ENCODE measurements at regions not wholly inside any gene's neighbourhood (a gene's known extent, or its start where the extent isn't known, plus 50 kb on each side); places are given as distances from the start of the nearest gene placed in this dataset.

DNA sequence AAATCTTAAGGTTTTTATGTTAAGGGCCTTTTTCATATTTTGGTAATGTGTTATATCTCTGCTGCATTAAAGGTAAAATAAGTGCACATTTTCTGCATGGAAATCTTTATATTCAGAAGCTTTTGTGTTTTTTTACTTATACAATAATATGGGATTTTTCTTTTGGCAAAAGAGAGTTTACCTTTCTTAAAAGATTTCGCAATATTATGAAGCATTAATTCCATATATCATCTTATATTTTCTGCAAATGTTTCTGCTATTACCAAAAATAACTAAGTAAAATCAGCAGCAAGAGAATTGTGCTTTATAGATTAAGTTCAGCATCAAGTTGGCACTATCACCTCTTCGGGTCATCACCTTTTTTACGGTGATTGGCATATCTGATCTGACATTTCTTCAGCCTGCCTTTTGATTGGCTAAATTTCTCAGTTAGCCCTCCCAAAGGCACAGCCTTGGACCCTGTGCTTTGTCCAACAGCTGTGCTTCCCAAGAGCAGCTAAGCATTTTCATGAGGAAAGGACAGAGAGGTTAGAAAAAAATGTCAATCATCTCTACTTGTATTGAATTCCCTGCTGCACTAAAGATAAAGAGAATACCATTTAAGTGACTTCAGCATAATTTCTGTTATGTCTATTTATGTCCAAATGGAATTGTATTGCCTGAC lies 767.1 kb upstream of the PRMT6 start:
- no peak for DNase-seq
- no peaks in the 10 kb centered on the region for H3K79me2 ChIP-seq (ENCODE audit: low read length)
- no peak overlapping the region for H2AFZ ChIP-seq (ENCODE audit: low read length)
- no peak overlapping the region for H3K4me3 ChIP-seq (ENCODE audit: low read length)
- no peaks in the 10 kb centered on the region for H3K36me3 ChIP-seq (replicated peaks; ENCODE audit: insufficient read depth, low read length)
- no peaks in the 10 kb centered on the region for H4K20me1 ChIP-seq (ENCODE audit: insufficient read depth, low read length)
- no peaks in the 10 kb centered on the region for H3K27me3 ChIP-seq (replicated peaks; ENCODE audit: insufficient read depth, low read length)
- no peaks in the 10 kb centered on the region for H3K4me1 ChIP-seq (ENCODE audit: low read length)
- H3K9ac ChIP-seq (ENCODE audit: low read length): no peak overlapping the region
- no peaks in the 10 kb centered on the region for H3K9me2 ChIP-seq (replicated peaks; ENCODE audit: insufficient read depth, low read length)
- H3K27ac ChIP-seq (ENCODE audit: low read length): no peak overlapping the region
- no peak overlapping the region for H3K4me2 ChIP-seq (ENCODE audit: low read depth, low read length)
- H3K9me3 ChIP-seq (replicated peaks; ENCODE audit: insufficient read depth, low read length): no peaks in the 10 kb centered on the region
- TF ChIP-seq EZH2phosphoT487 (IDR thresholded peaks at IDR 0.05; ENCODE audit: low read length) (no peak), EZH2 (optimal IDR thresholded peaks at IDR 0.05; ENCODE audit: low read depth, low read length) (no peak)
- TF ChIP-seq, protein P1, sequence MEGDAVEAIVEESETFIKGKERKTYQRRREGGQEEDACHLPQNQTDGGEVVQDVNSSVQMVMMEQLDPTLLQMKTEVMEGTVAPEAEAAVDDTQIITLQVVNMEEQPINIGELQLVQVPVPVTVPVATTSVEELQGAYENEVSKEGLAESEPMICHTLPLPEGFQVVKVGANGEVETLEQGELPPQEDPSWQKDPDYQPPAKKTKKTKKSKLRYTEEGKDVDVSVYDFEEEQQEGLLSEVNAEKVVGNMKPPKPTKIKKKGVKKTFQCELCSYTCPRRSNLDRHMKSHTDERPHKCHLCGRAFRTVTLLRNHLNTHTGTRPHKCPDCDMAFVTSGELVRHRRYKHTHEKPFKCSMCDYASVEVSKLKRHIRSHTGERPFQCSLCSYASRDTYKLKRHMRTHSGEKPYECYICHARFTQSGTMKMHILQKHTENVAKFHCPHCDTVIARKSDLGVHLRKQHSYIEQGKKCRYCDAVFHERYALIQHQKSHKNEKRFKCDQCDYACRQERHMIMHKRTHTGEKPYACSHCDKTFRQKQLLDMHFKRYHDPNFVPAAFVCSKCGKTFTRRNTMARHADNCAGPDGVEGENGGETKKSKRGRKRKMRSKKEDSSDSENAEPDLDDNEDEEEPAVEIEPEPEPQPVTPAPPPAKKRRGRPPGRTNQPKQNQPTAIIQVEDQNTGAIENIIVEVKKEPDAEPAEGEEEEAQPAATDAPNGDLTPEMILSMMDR (IDR thresholded peaks at IDR 0.05; ENCODE audit: low read length): no peak
- no peaks in the 10 kb centered on the region for H3F3A ChIP-seq (ENCODE audit: insufficient read depth, low read length)

DNA sequence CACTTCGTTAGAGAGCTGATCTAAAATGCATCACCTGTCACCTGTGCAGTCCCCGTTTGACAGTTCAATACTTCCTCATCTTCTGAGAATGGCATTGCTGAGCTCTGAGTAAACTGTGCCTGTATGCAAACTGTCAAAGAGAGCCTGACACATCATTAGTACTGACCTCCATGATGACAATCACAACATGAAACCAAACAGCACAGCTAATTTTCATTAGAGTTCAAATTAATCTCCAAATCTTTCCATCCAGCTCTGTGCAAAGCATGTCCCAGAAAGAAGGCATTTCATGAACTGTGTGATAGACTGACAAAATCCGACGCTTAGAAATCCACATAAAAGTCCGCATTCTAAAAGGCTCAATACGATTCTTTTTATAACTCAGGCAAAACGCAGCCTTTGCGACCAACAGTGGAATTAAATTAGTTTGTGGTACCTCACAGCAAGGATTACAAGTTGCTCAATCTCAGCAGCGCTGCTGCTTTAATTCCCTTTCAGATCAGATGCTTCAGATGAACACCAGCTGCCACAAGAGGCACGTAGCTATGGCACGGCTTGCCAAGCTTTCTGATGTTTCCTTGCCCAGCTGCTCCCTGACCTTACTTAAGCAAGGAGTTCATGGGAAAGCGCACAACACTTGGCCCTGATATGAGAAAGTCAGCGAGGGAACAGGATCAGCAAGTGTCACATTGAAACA lies 765.5 kb upstream of the PRMT6 start:
- H3K79me2 ChIP-seq (ENCODE audit: low read length): no peaks in the 10 kb centered on the region

DNA sequence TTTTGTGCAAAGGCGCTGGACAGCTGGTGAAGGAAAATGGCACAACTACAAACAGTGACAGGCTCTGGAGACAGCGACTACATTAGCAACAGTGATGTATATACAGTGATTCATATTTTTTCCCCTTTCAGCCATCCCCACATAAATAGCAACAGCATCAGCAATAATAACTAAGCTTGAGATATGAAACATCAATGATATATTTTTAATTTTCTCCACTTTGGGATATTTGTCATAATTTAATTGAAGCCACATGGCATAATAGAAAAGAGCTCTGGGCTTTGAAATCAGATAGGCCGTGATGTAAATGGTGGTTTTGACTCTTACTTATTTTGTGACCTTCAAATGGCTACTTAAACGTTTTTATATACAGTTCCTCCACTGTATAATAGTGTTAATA lies 764.3 kb upstream of the PRMT6 start:
- H3K9me3 ChIP-seq (replicated peaks; ENCODE audit: insufficient read depth, low read length): no peaks in the 10 kb centered on the region
- no peaks in the 10 kb centered on the region for H3K79me2 ChIP-seq (ENCODE audit: low read length)
- H3K4me2 ChIP-seq (ENCODE audit: low read depth, low read length): no peak overlapping the region
- H4K20me1 ChIP-seq (ENCODE audit: insufficient read depth, low read length): no peaks in the 10 kb centered on the region
- no peaks in the 10 kb centered on the region for H3K36me3 ChIP-seq (replicated peaks; ENCODE audit: insufficient read depth, low read length)
- no peaks in the 10 kb centered on the region for H3F3A ChIP-seq (ENCODE audit: insufficient read depth, low read length)
- H3K9ac ChIP-seq (ENCODE audit: low read length): no peak overlapping the region
- no peaks in the 10 kb centered on the region for H3K27me3 ChIP-seq (replicated peaks; ENCODE audit: insufficient read depth, low read length)
- H2AFZ ChIP-seq (ENCODE audit: low read length): no peak overlapping the region
- H3K4me3 ChIP-seq (ENCODE audit: low read length): no peak overlapping the region
- DNase-seq: no peak
- TF ChIP-seq, protein P1 (IDR thresholded peaks at IDR 0.05; ENCODE audit: low read length): no peak
- TF ChIP-seq EZH2 (optimal IDR thresholded peaks at IDR 0.05; ENCODE audit: low read depth, low read length) (no peak), EZH2phosphoT487 (IDR thresholded peaks at IDR 0.05; ENCODE audit: low read length) (no peak)
- no peak overlapping the region for H3K27ac ChIP-seq (ENCODE audit: low read length)
- H3K4me1 ChIP-seq (ENCODE audit: low read length): no peaks in the 10 kb centered on the region
- H3K9me2 ChIP-seq (replicated peaks; ENCODE audit: insufficient read depth, low read length): no peaks in the 10 kb centered on the region

More for the DNA sequence above, 765.5 kb upstream of the PRMT6 start:
- no peaks in the 10 kb centered on the region for H3K4me1 ChIP-seq (ENCODE audit: low read length)
- H3K36me3 ChIP-seq (replicated peaks; ENCODE audit: insufficient read depth, low read length): no peaks in the 10 kb centered on the region
- H4K20me1 ChIP-seq (ENCODE audit: insufficient read depth, low read length): no peaks in the 10 kb centered on the region
- no peaks in the 10 kb centered on the region for H3K9me3 ChIP-seq (replicated peaks; ENCODE audit: insufficient read depth, low read length)
- H3K27me3 ChIP-seq (replicated peaks; ENCODE audit: insufficient read depth, low read length): no peaks in the 10 kb centered on the region
- no peak overlapping the region for H3K27ac ChIP-seq (ENCODE audit: low read length)
- no peaks in the 10 kb centered on the region for H3K9me2 ChIP-seq (replicated peaks; ENCODE audit: insufficient read depth, low read length)
- no peak overlapping the region for H3K4me3 ChIP-seq (ENCODE audit: low read length)
- TF ChIP-seq EZH2phosphoT487 (IDR thresholded peaks at IDR 0.05; ENCODE audit: low read length) (no peak), EZH2 (optimal IDR thresholded peaks at IDR 0.05; ENCODE audit: low read depth, low read length) (no peak)
- TF ChIP-seq, protein P1 (IDR thresholded peaks at IDR 0.05; ENCODE audit: low read length): no peak
- H2AFZ ChIP-seq (ENCODE audit: low read length): no peak overlapping the region
- no peak overlapping the region for H3K4me2 ChIP-seq (ENCODE audit: low read depth, low read length)
- DNase-seq: no peak
- no peaks in the 10 kb centered on the region for H3F3A ChIP-seq (ENCODE audit: insufficient read depth, low read length)
- no peak overlapping the region for H3K9ac ChIP-seq (ENCODE audit: low read length)

Measured in MM.1S (cell line).